Panc1 (cell line): ENCODE measurements at regions not wholly inside any gene's neighbourhood (a gene's known extent, or its start where the extent isn't known, plus 50 kb on each side); places are given as distances from the start of the nearest gene placed in this dataset.
"Not testable (repeated sequence)": the region's sequence is repeated elsewhere in the genome, so short reads cannot be mapped to it uniquely, and the experiment has no call there.

ENCODE experiments used
- ATAC-seq: fragments of 200-7000 bp; cut with Tn5 transposase; 2 replicates; pipeline ENCODE4 v1.9.1; 2020; ENCODE audit warnings: mild to moderate bottlenecking, moderate library complexity
- BruUV-seq: library from RNA; stranded (reverse); fragments of 400-500 nt; replicated peaks from 2 replicates; lab custom pipeline; 2021; lab: Mats Ljungman, UMichigan
- CTCF ChIA-PET: fragments of 300-600 bp; sonication (Branson Sonifier 250); formaldehyde crosslinking; loops from one replicate; lab custom pipeline; 2022; ENCODE audit warnings: antibody characterized with exemption; lab: Charles Lee
- POLR2A ChIA-PET: fragments of 300-600 bp; sonication (Branson Sonifier 250); formaldehyde crosslinking; loops from one replicate; lab custom pipeline; 2022; ENCODE audit warnings: antibody characterized with exemption; lab: Charles Lee
- DNase-seq: peaks from one replicate; pipeline ENCODE4 v3.0.0-alpha.2; 2010; ENCODE audit warnings: low read depth, low spot score
- H3K27ac ChIP-seq: 2 replicates; pipeline ENCODE4 v1.5.1; 2011; ENCODE audit warnings: mild to moderate bottlenecking, low read length, inconsistent platforms
- H3K27me3 ChIP-seq: fragments of 200-500 bp; sonication (Bioruptor generic); 2 replicates; pipeline ENCODE4 v1.6.0; 2014; ENCODE audit warnings: low read length, inconsistent platforms; ENCODE audit not compliant: control insufficient read depth, insufficient read depth
- H3K36me3 ChIP-seq: fragments of 200-500 bp; sonication (Bioruptor generic); 2 replicates; pipeline ENCODE4 v1.5.1; 2014; ENCODE audit warnings: inconsistent platforms, mild to moderate bottlenecking, low read length, moderate library complexity; ENCODE audit not compliant: control insufficient read depth, insufficient read depth
- H3K4me1 ChIP-seq: 2 replicates; pipeline ENCODE4 v1.5.1; 2011; ENCODE audit warnings: inconsistent platforms, mild to moderate bottlenecking, low read length, moderate library complexity; ENCODE audit not compliant: control insufficient read depth, insufficient read depth
- H3K4me3 ChIP-seq, 2 experiments: 2 replicates each; pipeline ENCODE4 v1.5.1; 2011 to 2012; ENCODE audit warnings: low read depth in 2 of 2, low read length in 2 of 2, mild to moderate bottlenecking in 2 of 2, inconsistent platforms in 1 of 2, moderate library complexity in 1 of 2
- H3K9me3 ChIP-seq: fragments of 200-500 bp; sonication (Bioruptor generic); 2 replicates; pipeline ENCODE4 v1.5.1; 2014; ENCODE audit warnings: low read depth, mild to moderate bottlenecking, inconsistent platforms, low read length, moderate library complexity; ENCODE audit not compliant: control insufficient read depth, insufficient read depth
- CTCF ChIP-seq: fragments of 450-650 bp; IDR thresholded peaks from 2 replicates; pipeline ENCODE4 v1.5.1; 2017; ENCODE audit warnings: mild to moderate bottlenecking
- POLR2AphosphoS5 ChIP-seq: IDR thresholded peaks from 2 replicates; pipeline ENCODE4 v1.6.1; 2012; ENCODE audit warnings: mild to moderate bottlenecking, low read depth, low read length, moderate library complexity
- REST ChIP-seq, 2 experiments: IDR thresholded peaks; 2 replicates each; pipeline ENCODE4 v1.6.1; 2011 to 2012; ENCODE audit warnings: low read depth in 2 of 2, control low read depth in 1 of 2, low read length in 1 of 2, mild to moderate bottlenecking in 1 of 2, moderate library complexity in 1 of 2; ENCODE audit not compliant: insufficient read depth in 1 of 2
- SIN3A ChIP-seq: IDR thresholded peaks from 2 replicates; pipeline ENCODE4 v1.6.1; 2012; ENCODE audit warnings: low read depth, mild to moderate bottlenecking, low read length, moderate library complexity, borderline replicate concordance; ENCODE audit not compliant: insufficient read depth
- TCF7L2 ChIP-seq: IDR thresholded peaks from 2 replicates; pipeline ENCODE4 v1.6.1; 2011; ENCODE audit warnings: mild to moderate bottlenecking, low read depth, low read length, inconsistent platforms
- in situ Hi-C: cut with HindIII; loops from 2 replicates; pipeline ENCODE4 v1.10.0; 2016; ENCODE audit warnings: low sequenced_read_pairs, low pct_unique_long_range_greater_than_20kb
- intact Hi-C: fragments of 100-400 bp; cut with micrococcal nuclease; formaldehyde crosslinking; loops from one replicate; pipeline ENCODE4 v1.10.0; 2022; ENCODE audit not compliant: unreplicated experiment

- DNase-seq (no peak), ATAC-seq (no peak)
- ChIA-PET CTCF (no interaction called here), POLR2A (no interaction called here)
- no TSS peak for BruUV-seq
- in situ Hi-C loops (no loop called here), intact Hi-C loops (no loop called here)
- H3K27ac ChIP-seq = peak overlapping the region; percentile 46; the same call in 1 of the 2 replicates
- H3K27me3 ChIP-seq = no peaks in the 10 kb centered on the region
- H3K9me3 ChIP-seq = peaks cover 9% of the 10 kb centered on the region; the same call in 1 of the 2 replicates
- H3K4me3 ChIP-seq = no peak overlapping the region
- no peak for TF ChIP-seq CTCF
- TF ChIP-seq TCF7L2 = no peak
- TF ChIP-seq POLR2AphosphoS5 = no peak
- TF ChIP-seq REST (IDR thresholded peaks at IDR 0.05; ENCODE audit: insufficient read depth in 1 of 2, low read depth in 2 of 2, low read length in 1 of 2) = no peak
- no peak for TF ChIP-seq SIN3A
- H3K36me3 ChIP-seq = no peaks in the 10 kb centered on the region
- H3K4me1 ChIP-seq = 0 out of 2 replicates have a peak, but pooled peaks cover 2% of the 10 kb centered on the region
Observed at GRCh38 chr2:105486762-105487141, 87.9 kb upstream of the FHL2 start.

GRCh38 chr2:105478670-105479069 lies 79.8 kb upstream of the FHL2 start:
- POLR2A ChIA-PET = no interaction called here
- Histone ChIP-seq H3K27ac (peak overlapping the region; percentile 12; the same call in 1 of the 2 replicates), H3K27me3 (no peaks in the 10 kb centered on the region), H3K36me3 (no peaks in the 10 kb centered on the region), H3K4me1 (no peaks in the 10 kb centered on the region), H3K9me3 (peaks cover 7% of the 10 kb centered on the region; the same call in 1 of the 2 replicates), H3K4me3 (no peak overlapping the region)
- CTCF ChIA-PET = no interaction called here
- TF ChIP-seq SIN3A (no peak), TCF7L2 (no peak), POLR2AphosphoS5 (no peak), CTCF (no peak), REST (IDR thresholded peaks at IDR 0.05; ENCODE audit: insufficient read depth in 1 of 2, low read depth in 2 of 2, low read length in 1 of 2) (no peak)
- intact Hi-C loops = no loop called here
- ATAC-seq = no peak
- DNase-seq = no peak
- in situ Hi-C loops = no loop called here
- BruUV-seq = no TSS peak

GRCh38 chr2:105477050-105477620 lies 78.3 kb upstream of the FHL2 start:
- intact Hi-C loops, ATAC-seq, CTCF ChIA-PET, H3K4me3 ChIP-seq, H3K36me3 ChIP-seq, POLR2A ChIA-PET, in situ Hi-C loops, BruUV-seq, H3K9me3 ChIP-seq, H3K27me3 ChIP-seq, DNase-seq, H3K4me1 ChIP-seq: not testable (repeated sequence)
- peak overlapping the region; percentile 7; the same call in 1 of the 2 replicates for H3K27ac ChIP-seq
